ENCODE measurements at regions not wholly inside any gene's neighbourhood (a gene's known extent, or its start where the extent isn't known, plus 50 kb on each side); places are given as distances from the start of the nearest gene placed in this dataset.

DNA sequence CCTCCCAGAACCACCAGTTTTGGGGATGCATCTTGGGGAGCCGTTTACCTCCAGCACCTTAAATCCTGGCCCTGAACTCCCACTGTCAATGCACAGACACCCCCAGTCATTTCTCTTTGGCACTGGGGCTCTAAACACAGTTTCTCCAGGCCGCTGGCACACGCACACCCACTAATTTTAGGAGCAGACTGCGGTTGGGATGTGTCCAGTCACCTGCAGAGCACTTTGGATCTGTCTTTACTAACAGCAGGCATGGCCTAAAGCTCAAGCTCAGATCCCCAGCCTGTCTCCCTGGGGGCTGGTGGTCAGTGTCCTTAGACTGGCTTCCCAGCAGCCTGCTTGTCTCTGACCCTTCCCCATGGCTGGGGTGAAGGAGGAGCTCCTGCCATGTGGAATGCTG, 49.9 kb downstream of the SYNE3 start:
- DNase-seq, result no peak

DNA sequence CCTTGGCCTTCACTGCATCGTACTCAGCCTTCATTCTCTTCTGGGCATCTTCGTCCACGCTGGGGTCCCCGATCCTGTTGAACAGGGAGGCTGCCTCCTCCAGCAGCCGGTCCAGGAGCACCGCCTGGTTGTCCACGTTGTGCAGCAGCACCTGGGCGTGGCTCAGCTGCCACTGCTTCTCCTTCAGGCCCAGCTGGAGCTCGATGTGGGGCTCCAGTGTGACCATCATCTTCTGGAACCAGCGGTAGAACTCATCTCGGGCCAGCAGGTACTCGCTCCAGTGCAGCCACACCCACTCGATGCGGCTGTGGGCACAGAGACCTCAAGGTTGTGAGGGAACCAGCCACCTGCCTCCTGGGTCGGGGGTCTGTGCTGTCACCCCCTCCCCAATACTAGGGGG, 50.5 kb downstream of the SYNE3 start:
- no peak for DNase-seq

GRCh38 chr14:95465358-95465757, 51.1 kb downstream of the SYNE3 start:
- no peak for DNase-seq

- DNase-seq, result no peak
These were observed 51.9 kb downstream of the SYNE3 start for GRCh38 chr14:95464514-95464913.

GRCh38 chr14:95464103-95464502, 52.3 kb downstream of the SYNE3 start:
- no peak for DNase-seq

GRCh38 chr14:95463171-95463901, 53.1 kb downstream of the SYNE3 start:
- no peak for DNase-seq

DNA sequence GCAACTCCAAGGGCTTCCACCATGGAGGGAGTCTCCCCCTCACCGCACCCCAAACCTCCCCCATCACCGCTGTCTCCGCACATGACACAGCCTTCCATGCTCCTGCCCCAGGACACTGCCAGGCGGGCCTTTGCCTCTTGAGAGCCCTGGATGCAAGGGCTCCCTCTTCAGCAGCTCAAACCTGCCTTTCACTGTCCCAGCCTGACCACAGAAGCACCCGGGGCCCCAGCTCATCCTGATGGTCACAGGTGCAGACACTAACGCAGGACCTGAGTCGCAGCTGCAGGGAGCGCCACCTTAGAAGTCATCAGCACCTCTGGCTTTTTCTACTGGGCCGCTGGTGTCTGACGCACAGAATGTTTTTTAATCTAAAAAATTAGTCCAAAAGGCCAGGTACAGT, 54.0 kb downstream of the SYNE3 start:
- DNase-seq, result no peak

- DNase-seq, result no peak
These were observed 55.6 kb downstream of the SYNE3 start for GRCh38 chr14:95460647-95461478.

DNA sequence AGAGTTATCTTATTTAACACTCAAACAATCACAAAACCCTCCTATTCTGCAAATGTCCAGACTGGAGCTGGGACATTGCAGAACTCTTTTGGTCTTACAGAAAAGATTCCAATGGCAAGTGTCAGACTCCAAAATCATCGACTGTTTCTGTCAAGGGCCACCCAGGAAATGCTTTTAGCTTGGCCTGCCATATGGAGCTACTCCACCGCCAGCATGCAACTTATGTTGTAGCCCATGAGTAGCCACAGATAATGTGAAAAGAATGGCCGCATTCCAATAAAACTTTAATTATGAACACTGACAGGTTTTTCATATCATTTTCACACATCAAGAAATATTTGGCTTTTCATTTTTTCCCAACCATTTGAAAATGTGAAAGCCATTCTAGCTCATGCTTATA, 57.5 kb downstream of the SYNE3 start:
- no peak for DNase-seq

DNA sequence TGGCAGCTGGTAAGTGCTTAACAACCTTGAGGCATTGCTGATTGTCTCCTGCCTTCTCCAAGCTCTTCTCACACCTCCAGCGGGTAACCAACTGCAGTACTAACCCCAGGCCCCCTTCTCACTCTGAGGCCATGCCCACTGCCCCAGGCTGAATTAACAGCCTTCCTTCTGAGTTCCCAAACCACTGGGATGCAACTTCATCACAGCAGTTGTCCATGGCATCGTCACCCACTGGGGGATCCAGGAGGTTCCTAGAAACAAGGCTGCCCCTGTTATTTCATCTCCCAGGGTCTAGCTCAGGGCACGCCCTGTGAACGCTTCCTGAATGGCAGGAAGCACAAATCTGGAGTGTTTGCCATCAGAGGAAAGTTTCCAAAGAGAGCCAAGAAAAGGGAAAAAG, 58.0 kb downstream of the SYNE3 start:
- DNase-seq, result no peak

DNA sequence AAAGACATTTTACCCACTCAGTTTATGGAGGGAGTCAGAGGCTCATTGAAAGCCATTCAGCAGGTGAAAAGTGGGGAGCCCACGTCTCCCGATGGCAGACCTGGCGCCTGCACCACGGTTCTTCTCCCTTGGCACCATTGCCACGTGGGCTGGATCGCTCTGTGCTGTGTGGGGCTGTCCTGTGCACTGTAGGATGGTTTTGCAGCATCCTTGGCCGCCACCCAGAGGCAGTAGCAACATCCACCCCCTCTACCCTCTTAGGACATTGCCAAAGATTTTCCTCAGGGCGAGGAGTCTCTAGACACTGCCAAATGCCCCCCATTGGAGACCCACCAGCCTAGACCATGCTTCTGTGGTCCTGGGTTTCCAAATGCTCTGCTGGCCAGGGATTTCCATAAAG, 60.2 kb downstream of the SYNE3 start:
- no peak for DNase-seq

DNA sequence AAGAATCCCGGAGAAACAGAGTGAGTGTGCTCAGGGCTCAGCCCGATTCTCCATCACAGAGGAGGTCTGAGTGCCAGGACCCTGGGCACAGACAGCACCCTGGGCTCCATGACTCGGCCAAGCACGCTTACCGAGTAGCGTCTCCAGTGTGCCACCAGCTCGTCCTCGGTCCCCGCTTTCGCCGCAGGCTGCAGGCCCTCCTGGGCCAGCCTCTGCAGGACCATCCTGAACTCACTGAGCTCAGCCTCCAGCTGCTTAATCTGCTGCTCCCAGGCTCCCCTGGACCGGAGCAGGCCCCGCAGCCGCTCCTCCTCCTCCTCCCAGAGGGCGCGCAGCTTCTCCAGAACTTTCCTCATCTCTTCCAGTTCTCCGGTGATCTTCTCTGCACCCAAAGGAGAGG, 61.2 kb downstream of the SYNE3 start:
- DNase-seq, result no peak

DNA sequence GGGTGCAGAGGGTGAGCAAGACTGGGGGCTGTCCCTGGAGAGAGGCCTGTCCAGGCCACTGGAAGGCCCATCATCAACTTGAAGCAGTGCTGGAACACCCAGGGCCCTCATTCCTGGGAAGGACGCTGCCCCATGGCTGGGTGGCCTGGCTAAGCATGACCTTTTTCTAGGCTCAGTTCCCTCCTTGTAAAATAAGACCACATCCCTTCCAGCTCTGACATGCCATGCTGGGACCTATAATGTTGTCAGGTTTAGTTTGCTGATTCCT, 62.8 kb downstream of the SYNE3 start:
- no peak for DNase-seq

- no peak for DNase-seq
These were observed 63.3 kb downstream of the SYNE3 start for GRCh38 chr14:95452893-95453712.

DNA sequence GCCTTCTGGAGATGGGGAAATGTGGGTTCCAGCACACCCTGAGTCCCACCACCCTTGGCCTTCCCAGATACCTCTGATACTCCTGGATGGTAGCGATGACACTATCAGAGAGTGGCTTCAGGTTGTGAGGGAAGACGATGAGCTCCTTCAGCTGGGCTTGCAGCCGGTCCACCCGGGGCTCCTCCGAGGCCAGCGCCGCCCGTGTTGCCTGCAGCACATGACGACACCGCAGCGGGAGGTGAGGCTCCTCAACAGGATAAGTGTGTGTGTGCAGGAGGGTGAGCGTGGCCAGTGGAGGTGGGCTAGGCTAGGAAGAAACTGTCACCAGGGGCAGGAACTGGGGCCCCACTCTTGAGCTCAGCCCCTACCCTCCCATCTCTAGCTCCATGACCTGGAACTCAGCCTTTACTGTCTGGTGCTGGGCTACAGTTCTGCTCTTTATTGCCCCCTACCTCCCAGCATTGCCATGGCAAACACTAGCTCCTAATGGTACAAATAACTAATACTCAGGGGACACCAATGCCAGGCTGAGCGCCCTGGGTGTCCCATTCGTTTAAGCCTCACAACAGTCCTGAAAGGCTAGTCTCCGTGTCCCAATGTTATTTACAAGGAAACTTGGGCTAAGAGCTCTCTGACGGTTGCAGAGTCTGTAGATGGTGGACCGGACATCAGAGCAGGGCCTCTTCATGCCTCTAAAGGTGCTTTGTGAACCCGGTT, 64.1 kb downstream of the SYNE3 start:
- DNase-seq, result no peak

DNA sequence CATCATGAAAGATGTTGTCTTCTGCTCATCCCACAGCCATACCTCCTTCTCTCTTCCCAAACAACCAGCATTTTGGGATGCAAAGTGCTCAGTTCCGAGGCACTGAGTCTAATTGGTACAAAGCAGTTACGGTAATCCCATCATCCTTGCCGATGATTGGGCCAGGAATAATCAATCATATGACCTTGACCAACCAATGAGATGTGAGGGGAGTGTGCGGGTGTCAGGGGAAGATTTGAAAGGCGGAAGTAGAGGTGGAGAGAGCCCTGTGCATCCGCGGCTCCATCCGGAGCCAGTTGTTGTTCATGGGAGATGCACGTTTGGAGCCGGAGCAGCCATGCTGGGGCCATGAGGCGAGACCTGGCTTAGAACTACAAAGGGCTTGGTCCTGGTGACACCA, 67.3 kb downstream of the SYNE3 start:
- DNase-seq, result no peak

DNA sequence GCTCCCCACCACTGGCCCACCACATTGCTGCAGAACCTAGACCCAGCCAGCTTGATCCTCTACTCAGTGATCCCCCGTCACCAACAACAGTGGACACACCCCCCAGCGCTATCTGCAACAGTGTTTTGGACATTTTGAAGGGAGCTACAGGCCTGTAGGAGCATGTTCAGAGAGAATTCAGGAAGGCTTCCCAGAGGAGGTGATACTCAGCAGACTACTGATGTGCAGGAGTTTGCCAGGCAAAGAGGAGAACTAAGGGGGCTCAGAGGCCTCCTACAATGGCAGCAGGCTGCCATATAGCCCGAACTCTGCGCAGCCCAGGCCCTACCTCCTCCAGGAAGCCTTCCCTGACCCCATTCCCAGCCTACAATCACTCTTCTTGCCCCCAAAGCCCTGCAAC, 70.0 kb downstream of the SYNE3 start:
- no peak for DNase-seq

GRCh38 chr14:95445676-95446075, 70.8 kb downstream of the SYNE3 start:
- no peak for DNase-seq

GRCh38 chr14:95445161-95445560, 71.3 kb downstream of the SYNE3 start:
- no peak for DNase-seq

- no peak for DNase-seq
These were observed 72.0 kb downstream of the SYNE3 start for GRCh38 chr14:95444132-95445129.

- DNase-seq, result peak; percentile 88
These were observed 73.8 kb downstream of the SYNE3 start for GRCh38 chr14:95442633-95443021.

Data from muscle of arm (tissue), 1 donor.